Transverse colon (tissue), 3 donors: ENCODE measurements at regions not wholly inside any gene's neighbourhood (a gene's known extent, or its start where the extent isn't known, plus 50 kb on each side); places are given as distances from the start of the nearest gene placed in this dataset.

Experiments used
- POLR2A ChIP-seq: fragments of 450-650 bp; IDR thresholded peaks from one replicate; pipeline ENCODE4 v1.6.1; 2016; ENCODE audit warnings: antibody characterized with exemption, mild to moderate bottlenecking, moderate library complexity
- TF ChIP-seq, protein P1 (sequence below), 5 experiments: fragments of 200-600 bp in 3 of 5; fragments of 450-650 bp in 2 of 5; sonication (generic) in 3 of 5; IDR thresholded peaks; 1 replicate in 2 of 5; 2 replicates in 3 of 5; pipeline ENCODE4 v1.5.1; 2016 to 2017; ENCODE audit warnings: antibody characterized with exemption in 5 of 5, inconsistent platforms in 3 of 5, mild to moderate bottlenecking in 2 of 5, moderate library complexity in 1 of 5

DNA sequence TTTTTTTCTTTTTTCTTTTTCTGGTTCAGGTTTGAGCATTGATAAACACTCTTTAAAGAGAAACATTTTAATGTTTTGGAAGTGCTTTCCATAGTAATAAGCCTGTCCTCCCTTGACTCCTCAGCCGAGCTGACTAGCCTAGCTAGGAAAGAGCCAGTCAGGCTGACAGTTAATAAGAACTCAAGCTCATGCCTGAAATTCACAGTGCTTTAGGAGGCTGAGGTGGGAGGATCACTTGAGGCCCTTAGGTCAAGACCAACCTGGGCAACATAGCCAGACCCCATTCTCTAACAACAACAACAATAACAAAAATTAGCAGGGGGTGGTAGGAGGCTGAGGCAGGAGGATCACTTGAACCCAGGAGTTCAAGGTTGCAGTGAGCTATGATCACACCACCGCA is 53.4 kb upstream of the ZCCHC13 start:
- TF ChIP-seq, protein P1, sequence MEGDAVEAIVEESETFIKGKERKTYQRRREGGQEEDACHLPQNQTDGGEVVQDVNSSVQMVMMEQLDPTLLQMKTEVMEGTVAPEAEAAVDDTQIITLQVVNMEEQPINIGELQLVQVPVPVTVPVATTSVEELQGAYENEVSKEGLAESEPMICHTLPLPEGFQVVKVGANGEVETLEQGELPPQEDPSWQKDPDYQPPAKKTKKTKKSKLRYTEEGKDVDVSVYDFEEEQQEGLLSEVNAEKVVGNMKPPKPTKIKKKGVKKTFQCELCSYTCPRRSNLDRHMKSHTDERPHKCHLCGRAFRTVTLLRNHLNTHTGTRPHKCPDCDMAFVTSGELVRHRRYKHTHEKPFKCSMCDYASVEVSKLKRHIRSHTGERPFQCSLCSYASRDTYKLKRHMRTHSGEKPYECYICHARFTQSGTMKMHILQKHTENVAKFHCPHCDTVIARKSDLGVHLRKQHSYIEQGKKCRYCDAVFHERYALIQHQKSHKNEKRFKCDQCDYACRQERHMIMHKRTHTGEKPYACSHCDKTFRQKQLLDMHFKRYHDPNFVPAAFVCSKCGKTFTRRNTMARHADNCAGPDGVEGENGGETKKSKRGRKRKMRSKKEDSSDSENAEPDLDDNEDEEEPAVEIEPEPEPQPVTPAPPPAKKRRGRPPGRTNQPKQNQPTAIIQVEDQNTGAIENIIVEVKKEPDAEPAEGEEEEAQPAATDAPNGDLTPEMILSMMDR (IDR thresholded peaks at IDR 0.05) = no peak
- no peak for TF ChIP-seq POLR2A
